SU-DHL-6 (cell line): ENCODE measurements at regions not wholly inside any gene's neighbourhood (a gene's known extent, or its start where the extent isn't known, plus 50 kb on each side); places are given as distances from the start of the nearest gene placed in this dataset.

Experiments used
- EZH2phosphoT487 ChIP-seq: fragments of 200-600 bp; sonication (generic), shearing (Covaris generic); conservative IDR thresholded peaks from 2 replicates; pipeline ENCODE4 v1.6.1; 2018; ENCODE audit warnings: mild to moderate bottlenecking, antibody characterized with exemption, low read length, moderate library complexity, mixed read lengths
- TF ChIP-seq, protein P1 (sequence below): fragments of 200-600 bp; sonication (generic); IDR thresholded peaks from one replicate; pipeline ENCODE4 v1.5.1; 2017; ENCODE audit warnings: antibody characterized with exemption, mild to moderate bottlenecking, low read length, moderate library complexity; ENCODE audit not compliant: insufficient read depth, poor library complexity, severe bottlenecking

DNA sequence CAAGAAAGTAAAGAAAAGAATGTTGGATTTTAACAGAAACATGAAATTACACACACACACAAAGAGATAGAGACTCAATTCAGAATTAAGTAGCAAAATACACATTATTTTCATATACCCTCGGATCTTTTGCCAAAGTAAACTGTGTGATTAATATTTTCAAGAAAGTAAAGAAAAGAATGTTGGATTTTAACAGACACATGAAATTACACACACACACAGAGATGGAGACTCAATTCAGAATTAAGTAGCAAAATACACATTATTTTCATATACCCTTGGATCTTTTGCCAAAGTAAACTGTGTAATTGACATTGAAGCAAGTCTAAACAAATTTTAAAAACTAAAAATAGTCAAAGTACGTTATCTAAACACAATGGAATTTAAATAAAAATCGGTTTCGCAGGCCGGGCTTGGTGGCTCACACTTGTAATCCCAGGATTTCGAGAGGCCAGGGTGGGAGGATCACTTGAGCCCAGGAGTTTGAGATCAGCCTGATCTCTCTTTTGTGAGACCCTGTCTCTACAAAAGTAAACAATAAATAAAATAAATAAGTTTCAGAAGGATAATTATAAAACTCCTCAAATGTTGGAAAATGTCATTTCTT is 337.3 kb upstream of the MAGI2 start:
- TF ChIP-seq, protein P1, sequence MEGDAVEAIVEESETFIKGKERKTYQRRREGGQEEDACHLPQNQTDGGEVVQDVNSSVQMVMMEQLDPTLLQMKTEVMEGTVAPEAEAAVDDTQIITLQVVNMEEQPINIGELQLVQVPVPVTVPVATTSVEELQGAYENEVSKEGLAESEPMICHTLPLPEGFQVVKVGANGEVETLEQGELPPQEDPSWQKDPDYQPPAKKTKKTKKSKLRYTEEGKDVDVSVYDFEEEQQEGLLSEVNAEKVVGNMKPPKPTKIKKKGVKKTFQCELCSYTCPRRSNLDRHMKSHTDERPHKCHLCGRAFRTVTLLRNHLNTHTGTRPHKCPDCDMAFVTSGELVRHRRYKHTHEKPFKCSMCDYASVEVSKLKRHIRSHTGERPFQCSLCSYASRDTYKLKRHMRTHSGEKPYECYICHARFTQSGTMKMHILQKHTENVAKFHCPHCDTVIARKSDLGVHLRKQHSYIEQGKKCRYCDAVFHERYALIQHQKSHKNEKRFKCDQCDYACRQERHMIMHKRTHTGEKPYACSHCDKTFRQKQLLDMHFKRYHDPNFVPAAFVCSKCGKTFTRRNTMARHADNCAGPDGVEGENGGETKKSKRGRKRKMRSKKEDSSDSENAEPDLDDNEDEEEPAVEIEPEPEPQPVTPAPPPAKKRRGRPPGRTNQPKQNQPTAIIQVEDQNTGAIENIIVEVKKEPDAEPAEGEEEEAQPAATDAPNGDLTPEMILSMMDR, result no peak
- no peak for TF ChIP-seq EZH2phosphoT487
